OCI-LY3 (cell line): ENCODE measurements at regions not wholly inside any gene's neighbourhood (a gene's known extent, or its start where the extent isn't known, plus 50 kb on each side); places are given as distances from the start of the nearest gene placed in this dataset.

Source experiments
- CTCF ChIP-seq: fragments of 200-600, 300-600 bp; sonication (generic); IDR thresholded peaks from 2 replicates; pipeline ENCODE4 v1.5.1; 2014; ENCODE audit warnings: antibody characterized with exemption, low read length, low read depth
- EZH2phosphoT487 ChIP-seq: fragments of 200-600 bp; shearing (Covaris generic); IDR thresholded peaks from 2 replicates; pipeline ENCODE4 v1.6.1; 2018; ENCODE audit warnings: antibody characterized with exemption, mixed run types, low read depth

- TF ChIP-seq CTCF (no peak), EZH2phosphoT487 (no peak)
Observed at GRCh38 chr15:92244703-92245102, 149.0 kb upstream of the ST8SIA2 start.
